ENCODE measurements at regions not wholly inside any gene's neighbourhood (a gene's known extent, or its start where the extent isn't known, plus 50 kb on each side); places are given as distances from the start of the nearest gene placed in this dataset.
"Not testable (repeated sequence)": the region's sequence is repeated elsewhere in the genome, so short reads cannot be mapped to it uniquely, and the experiment has no call there.

GRCh38 chr12:97005174-97005573 is 98.1 kb downstream of the NEDD1 start:
- no peak for ATAC-seq

- no peak for ATAC-seq
These were observed 98.6 kb downstream of the NEDD1 start for GRCh38 chr12:97005646-97006045.

DNA sequence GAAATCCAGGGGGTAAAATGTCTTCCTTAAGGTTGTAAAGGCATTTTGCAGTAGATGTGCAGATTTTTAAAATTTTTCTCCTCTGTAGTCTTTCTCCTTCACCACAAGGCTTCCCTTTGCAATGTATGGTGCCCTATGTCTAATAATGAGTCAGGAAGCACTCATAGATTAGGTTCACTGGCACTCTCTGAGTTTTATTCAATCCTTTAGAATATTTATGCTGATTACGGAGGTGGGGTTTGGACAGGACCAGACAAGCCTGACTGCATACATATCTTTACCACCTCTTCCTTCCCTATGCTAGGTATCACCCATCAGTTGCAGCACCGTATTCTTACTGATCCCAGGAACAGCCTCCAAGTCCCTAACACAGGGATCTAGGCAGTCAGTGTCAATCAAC is 99.5 kb downstream of the NEDD1 start:
- no peak for ATAC-seq

GRCh38 chr12:97016163-97016562 is 109.1 kb downstream of the NEDD1 start:
- no peak for ATAC-seq

GRCh38 chr12:97017213-97017612 is 110.2 kb downstream of the NEDD1 start:
- no peak for ATAC-seq

- no peak for ATAC-seq
These were observed 115.6 kb downstream of the NEDD1 start for GRCh38 chr12:97022536-97023230.

DNA sequence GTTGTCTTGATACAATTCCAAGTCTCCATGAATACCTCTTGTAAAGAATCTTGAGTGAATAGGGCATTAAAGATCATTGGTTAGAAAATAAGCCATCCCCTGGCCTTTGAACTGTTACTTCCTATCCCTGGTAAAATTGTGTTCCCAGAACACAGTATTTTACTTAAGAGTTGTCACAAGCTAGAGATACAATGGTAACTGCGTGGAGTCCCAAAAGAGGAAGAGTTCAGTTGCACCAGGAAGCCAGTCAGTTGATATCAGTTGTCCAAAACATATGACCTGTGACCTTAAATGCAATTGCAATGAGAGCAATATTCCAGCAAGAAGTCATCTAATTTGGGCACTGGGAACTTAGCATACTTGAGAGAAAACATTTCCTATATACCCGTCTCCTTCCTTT is 117.3 kb downstream of the NEDD1 start:
- ATAC-seq, result no peak

GRCh38 chr12:97026901-97027300 is 119.8 kb downstream of the NEDD1 start:
- no peak for ATAC-seq

GRCh38 chr12:97027482-97027881 is 120.4 kb downstream of the NEDD1 start:
- ATAC-seq, result no peak

DNA sequence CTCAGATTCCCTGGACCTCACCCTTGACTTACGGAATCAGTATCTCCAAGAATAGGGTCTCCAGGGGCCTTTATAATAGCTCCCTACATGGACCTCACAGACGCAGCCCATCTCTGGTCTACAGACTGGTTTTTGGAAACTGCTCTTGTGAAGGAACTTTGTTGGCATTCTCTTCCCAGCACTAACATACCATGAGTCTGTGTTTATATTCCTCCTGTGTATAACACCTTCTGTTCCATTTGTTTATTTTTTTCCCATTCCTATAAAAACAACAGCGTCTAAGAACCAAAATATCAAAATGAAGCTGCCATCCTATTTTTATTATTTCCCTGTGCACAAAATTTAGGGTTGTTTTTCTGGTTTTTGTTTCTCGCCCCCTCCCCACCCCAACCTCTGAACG is 131.1 kb downstream of the NEDD1 start:
- no peak for ATAC-seq

GRCh38 chr12:97038834-97039233 is 131.8 kb downstream of the NEDD1 start:
- no peak for ATAC-seq

- ATAC-seq, result no peak
These were observed 139.8 kb downstream of the NEDD1 start for GRCh38 chr12:97046901-97047300.

- ATAC-seq, result no peak
These were observed 140.3 kb downstream of the NEDD1 start for GRCh38 chr12:97047361-97047760.

- ATAC-seq, result no peak
These were observed 141.5 kb downstream of the NEDD1 start for GRCh38 chr12:97048421-97049035.

DNA sequence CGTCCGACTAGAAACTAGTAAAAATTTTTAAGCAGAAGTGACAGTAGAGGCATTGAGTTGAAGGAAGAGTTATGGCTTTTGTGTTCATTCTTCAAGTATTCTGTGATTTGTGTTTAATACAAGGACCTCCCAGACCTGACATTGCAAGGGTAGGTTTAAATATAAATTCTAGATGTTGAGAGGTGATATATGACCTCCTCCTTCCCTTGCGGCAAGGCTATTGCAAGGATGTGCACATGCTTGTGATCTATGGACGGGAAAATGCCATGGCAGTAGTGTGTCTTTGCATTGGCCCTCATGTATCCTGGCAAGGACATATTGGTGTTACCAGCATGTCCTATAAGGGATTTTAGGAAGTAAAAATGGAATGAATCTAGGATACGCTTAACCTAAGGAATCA is 143.5 kb downstream of the NEDD1 start:
- no peak for ATAC-seq

GRCh38 chr12:97051341-97051740 is 144.3 kb downstream of the NEDD1 start:
- ATAC-seq, result no peak

- no peak for ATAC-seq
These were observed 154.1 kb downstream of the NEDD1 start for GRCh38 chr12:97061171-97061570.

- no peak for ATAC-seq
These were observed 156.4 kb downstream of the NEDD1 start for GRCh38 chr12:97063292-97063935.

DNA sequence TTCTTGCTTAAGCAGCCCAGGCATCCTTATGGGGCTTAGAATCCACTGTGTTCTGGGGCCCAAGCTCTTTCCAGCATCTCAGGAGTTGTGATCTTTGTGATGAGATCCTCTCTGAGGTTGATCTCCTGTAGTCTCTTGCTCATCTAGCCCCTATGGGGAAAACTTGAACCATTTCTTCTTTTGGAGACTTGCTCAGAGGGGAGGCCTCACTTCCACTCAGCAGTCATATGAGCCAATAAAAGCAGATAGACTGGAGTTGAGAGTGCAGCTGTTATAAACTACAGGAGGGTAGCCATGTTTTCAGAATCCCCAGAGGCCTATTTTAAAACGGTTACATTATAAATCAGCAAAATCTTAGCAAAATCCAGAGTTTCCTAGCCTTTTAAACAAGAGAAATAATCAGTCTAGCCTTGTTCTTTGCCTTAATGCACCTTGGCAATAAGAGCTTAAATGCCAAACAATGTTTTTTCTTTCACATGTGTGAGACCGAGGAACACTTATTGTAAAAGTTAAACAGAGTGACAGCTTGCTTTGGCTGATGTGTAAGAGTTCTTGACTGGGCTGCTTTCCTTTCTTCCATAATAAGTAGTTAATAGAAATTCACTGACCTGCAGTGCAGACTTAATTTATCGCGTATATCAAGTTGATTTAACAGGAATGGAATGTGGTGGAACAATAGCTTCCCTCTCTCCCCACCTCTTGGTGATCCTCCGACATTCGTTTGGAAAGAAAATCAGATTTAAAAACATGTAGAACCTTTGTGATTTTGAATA is 168.3 kb downstream of the NEDD1 start:
- ATAC-seq, result no peak

DNA sequence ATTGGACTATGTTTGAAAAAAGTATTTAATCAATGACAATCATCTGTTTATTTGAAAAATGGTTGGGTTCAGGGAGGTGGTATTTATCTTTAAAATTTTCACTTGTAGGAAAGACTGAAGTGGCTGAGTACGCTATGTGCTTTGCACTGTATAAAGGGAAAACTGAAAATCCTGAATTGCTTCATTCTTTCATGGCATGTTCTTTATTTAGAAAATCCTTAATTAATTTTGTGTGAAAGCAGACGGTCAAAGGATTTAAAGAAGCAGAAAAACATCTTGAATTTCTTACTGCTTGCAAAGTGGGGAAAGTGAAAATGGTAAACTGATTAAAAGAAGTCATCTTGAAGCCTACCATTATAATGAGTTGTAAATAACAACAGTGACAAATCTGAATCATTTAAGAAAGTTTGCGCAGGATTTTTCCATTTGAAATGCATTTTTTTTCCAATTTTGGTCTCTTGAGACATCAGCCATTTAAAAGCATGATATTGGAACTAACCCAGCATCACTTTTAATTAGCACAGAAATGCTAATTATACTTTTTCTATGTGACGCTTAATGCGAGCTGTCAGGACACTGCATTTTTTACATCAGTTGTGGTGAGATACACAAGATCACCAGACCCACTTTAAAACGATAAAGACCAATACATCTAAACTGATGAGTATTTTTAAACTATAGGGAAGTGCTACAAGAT is 169.0 kb downstream of the NEDD1 start:
- no peak for ATAC-seq

DNA sequence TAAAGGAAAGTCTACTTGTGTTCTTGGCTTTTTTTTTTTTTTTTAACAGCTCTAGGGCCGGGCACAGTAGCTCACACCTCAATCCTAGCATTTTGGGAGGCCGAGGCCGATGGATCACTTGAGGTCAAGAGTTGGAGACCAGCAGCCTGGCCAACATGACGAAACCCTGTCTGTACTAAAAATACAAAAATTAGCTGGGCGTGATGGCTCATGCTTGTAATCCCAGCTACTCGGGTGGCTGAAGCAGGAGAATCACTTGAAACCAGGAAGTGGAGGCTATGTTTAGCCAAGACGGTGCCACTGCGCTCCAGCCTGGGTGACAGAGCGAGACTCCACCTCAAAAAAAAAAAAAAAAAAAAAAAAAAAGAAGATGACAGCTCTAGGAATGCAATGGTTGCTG is 169.9 kb downstream of the NEDD1 start:
- not testable (repeated sequence) for ATAC-seq

DNA sequence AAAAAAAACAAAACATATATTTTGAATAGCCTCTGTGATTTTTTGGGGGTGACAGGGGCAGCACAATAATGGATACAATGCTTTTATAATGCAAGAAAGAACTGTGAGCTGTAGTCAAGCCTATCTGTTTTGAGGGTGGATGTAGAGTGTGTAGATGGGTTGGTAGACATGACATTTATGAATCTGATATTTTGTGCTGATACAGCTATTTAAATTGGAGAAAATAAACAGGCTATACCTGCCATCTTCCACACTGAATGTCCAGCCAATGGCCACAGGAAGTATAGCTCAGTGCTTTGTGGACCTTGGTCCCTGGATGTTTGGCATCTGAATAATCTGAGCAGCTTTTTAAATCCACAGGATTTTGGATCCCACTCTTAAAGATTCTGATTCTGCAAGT is 175.0 kb downstream of the NEDD1 start:
- no peak for ATAC-seq

- no peak for ATAC-seq
These were observed 186.2 kb downstream of the NEDD1 start for GRCh38 chr12:97093187-97093683.

Data from activated CD4-positive, CD25-positive, alpha-beta regulatory T cell treated with anti-CD3 and anti-CD28 coated beads, Interleukin-2, amount 50 U/mL, for 24 hours (primary cell).